ENCODE measurements at regions not wholly inside any gene's neighbourhood (a gene's known extent, or its start where the extent isn't known, plus 50 kb on each side); places are given as distances from the start of the nearest gene placed in this dataset.

DNA sequence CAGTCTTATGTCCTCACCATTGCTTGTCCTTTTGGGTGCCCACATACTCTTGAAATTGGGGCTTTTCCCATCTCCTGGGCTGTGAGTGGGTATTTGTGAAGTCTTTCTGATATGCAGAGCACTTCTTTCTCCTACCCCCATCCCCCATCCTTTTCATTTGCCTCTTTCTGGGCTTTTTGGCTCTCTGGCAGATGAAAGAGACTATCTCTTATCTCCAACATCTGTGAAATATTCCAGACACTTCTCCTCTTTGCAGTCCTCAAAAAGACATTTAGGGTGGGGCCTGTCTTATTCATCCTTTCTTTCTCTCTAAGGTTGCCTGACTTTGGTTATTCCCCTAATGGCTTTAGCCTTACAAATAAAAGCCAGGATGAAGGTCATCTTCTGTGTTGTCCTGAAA is 462.2 kb upstream of the MKI67 start:
- DNase-seq, result no peak

DNA sequence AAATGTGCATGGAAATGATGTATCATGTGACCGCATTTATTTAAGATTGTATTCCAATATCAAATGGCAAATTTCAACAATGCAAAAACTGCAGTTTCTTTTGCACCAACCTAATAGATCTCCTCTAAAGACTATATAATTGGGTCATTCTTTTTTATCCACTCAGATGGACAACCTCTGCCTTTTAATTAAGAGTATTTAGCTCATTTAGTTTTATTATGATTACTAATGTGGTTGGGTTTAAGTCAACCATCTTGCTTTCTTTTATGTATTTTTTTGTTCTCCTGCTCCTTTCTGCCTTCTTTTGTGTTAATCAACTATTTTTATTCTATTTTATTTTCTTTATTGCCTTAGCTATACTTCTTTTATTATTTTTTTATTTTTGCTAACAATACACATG is 468.5 kb upstream of the MKI67 start:
- no peak for DNase-seq

DNA sequence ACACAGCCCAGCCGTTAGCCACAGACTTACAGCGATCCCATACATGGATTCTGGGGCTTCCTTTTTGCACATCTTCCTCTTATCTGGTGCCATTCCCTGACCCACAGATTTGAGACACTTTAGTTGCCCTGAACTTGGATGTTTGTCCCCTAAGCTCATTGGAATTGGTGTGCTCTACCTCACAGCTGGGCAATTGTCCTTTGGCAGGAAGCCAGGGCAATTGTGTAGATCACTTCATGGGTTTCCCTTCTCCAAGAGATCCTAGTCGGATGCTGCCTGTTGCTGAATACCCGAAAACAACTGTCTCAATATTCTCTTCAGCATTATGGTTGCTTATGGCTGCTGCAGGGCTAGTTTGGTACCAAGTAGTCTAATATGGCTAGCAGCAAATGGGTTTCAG is 470.7 kb upstream of the MKI67 start:
- no peak for DNase-seq

- DNase-seq, result no peak
Measured at GRCh38 chr10:128599030-128599429, 472.8 kb upstream of the MKI67 start.

DNA sequence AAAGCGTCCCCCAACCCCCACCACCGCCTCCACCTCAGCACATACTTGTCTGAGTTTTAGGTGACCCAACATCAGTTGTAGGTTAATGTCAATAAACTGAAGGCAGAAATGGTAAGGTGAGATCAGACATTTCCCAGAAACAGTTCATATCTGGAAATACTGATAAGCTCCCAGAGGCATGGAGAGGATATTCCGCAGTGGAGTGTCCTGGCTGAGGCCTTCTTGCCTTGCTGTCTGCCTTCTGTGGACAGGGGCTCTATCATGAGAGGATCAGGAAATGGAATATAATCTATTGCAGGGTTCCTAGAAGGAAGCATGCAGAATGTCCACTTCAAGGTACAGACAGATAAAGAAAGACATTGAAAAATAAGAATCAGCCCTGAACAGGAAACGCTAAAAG is 473.3 kb upstream of the MKI67 start:
- no peak for DNase-seq

DNA sequence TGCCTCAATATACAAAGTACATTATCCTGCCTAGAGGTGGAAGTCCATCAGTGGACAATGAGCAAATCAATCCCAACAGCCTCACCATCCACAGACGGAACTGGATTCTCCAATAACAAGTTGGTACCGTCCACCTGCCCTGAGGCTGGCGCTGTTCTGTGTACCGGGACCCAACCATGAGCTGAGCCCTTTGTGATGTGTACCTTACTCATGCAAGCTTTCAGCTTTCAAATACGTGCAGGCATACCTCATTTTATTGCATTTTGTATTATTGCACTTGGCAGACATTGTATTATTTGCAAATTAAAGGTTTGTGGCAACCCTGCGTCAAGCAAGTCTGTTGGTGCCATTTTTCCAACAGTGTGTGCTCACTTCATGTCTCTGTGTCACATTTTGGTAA is 476.0 kb upstream of the MKI67 start:
- DNase-seq, result no peak

DNA sequence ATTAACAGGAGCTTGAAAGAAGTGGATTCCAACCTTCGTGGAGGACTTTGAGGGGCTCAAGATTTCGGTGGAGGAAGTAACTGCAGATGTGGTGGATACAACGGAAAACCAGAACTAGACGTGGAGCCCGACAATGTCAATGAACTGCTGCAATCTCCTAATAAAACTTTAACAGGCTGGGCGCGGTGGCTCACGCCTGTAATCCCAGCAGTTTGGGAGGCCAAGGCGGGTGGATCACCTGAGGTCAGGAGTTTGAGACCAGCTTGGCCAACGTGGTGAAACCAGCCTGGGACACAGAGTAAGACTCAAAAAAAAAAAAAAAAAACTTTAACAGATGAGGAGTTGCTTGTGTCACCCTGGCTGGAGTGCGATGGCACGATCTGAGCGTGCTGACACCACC is 477.8 kb upstream of the MKI67 start:
- DNase-seq, result no peak

GRCh38 chr10:128605180-128605579 is 479.0 kb upstream of the MKI67 start:
- no peak for DNase-seq

DNA sequence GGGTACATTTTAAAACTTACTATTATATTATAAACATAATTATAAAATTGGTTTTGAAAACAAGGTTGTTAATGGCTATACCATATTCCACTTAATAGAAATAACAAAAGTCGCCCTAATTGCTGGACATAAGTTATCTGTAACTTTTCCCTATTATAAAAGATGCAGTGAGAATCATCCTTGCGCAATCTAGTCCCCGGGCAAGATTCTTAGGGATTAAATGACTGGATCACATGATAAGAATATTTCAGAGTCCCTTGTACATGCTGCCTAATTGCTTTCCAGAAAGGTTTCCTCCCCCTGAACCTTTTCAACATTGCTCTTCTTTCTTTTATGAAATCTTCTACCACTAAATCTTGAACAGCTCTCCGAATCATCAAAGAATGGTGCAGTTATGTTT is 479.8 kb upstream of the MKI67 start:
- DNase-seq, result no peak

DNA sequence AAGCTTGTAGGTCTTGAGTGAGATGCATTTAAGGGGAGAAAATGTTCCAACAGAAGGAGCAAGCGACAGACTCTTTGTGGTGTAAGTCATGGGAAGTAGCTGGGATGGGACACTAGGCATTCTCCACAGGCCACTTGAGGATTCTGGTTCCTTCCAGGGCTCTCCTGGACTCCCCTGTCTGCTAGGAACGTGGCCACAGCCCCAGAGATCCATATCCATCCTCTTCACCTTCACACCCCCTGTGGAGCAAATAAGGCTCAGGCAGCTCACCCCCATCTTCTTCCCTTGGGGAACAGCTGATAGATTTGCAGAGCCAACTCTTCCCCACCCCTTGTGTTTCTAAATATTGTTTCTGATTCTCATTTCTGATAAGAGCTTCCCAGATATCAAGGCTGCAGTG is 482.6 kb upstream of the MKI67 start:
- no peak for DNase-seq

- DNase-seq, result no peak
Measured at GRCh38 chr10:128609460-128609859, 483.2 kb upstream of the MKI67 start.

- no peak for DNase-seq
Measured at GRCh38 chr10:128610113-128610512, 483.9 kb upstream of the MKI67 start.

- no peak for DNase-seq
Measured at GRCh38 chr10:128612195-128612594, 486.0 kb upstream of the MKI67 start.

DNA sequence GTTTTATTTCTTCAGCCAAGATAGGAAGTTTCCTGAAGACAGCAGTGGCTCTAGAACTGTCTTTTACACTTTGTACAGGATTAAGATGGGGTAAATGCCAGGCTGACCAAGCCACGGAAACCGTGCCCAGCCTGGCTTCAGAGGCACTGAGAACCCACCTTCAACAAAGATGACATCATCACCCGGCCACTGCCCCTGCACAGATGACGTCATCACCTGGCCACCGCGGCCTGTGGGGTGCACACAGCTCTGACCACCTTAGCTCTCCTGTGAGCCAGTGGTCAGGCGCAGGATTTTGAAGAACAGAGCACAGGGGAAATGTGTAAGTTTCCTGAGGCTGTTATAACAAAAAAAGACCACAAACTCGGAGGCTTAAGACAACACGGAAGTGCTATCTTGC is 486.4 kb upstream of the MKI67 start:
- DNase-seq, result no peak

DNA sequence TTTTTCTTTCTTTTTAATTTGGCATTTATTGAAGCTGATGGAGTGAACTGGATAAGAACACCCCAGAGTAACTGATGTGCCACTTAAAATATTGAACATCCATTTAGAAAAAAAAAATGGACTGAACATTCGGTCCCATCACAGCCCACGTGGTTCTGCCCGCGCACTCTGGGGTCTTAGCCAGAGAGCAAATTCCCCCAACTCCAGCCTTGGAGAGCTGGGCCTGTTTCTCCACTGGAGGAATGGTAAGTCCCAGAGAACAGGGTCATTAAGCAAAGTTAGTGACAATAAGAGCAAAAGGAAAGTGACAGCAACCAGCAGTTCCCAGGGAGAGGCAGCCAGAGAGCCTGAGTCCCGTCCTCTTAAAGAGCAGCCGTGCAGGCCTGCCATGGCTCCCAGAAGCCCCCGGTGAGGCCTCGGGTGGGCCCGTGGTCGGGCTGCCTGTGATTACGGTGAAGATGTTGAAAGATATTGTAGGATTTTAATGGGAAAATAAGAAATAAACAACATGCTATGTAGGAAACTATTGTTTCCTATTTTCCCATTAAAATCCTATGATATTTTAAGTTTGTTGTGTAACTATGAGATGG is 487.9 kb upstream of the MKI67 start:
- DNase-seq, result no peak

GRCh38 chr10:128614802-128615553 is 488.8 kb upstream of the MKI67 start:
- DNase-seq, result no peak

DNA sequence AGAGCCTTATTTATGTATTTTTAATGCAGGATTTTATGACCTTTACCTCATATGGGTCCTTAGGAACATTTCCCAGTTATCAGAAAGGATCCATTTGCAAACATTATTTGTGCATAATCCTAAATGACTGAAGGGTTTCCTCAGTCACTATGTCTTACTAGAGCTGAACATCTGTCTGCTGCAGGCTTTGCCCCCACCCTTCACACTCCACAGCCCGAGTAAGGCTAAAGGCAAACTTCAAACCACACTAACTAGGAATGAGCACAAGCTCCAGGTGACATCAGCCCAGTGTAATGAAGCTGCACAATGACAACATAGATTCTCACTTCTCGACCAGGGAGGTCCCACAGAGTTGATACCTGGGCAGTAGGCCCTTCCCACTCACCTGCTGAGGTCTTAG is 491.3 kb upstream of the MKI67 start:
- DNase-seq, result no peak

DNA sequence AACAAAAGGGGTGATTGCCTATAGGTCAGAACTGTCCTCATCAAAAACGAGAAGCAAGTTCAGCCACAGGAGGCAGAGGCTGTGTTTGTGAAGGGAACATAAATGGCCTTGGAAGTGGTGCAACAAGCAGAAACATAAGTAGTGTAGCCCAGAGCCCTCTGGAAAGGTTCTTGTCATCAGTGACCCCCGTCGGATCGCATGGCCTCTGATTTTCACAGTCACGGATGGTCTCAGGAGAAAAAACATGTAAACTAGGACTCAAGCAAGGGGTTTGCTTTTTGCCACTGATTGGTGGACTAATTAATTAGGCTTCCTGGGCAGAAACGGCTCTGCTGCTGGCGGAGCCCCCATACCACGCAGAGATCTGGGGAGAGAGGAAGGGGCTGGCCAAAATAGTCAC is 496.5 kb upstream of the MKI67 start:
- no peak for DNase-seq

- DNase-seq, result no peak
Measured at GRCh38 chr10:128623776-128624175, 497.6 kb upstream of the MKI67 start.

- no peak for DNase-seq
Measured at GRCh38 chr10:128624656-128625530, 498.7 kb upstream of the MKI67 start.

DNA sequence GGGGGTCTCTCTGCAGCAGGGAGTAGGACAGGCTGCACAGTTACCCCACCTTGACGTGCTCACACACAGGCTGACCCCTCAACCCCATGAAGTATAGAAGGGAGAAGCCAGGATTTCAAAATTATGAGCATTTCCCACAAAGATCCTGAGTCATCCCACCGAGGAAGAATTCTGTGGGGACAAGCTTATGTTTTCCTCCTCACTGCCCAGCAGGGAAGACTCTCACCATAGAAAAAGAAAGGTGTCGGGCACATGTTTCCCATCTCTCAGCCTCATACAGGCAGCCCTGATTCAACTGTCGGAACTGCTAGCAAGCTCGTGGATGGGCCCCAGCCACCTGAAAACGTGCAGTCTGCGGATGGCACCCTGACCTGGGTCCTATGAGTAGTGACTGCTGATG is 499.7 kb upstream of the MKI67 start:
- DNase-seq, result no peak

- no peak for DNase-seq
Measured at GRCh38 chr10:128626397-128627000, 500.3 kb upstream of the MKI67 start.

- no peak for DNase-seq
Measured at GRCh38 chr10:128627811-128628210, 501.6 kb upstream of the MKI67 start.

DNA sequence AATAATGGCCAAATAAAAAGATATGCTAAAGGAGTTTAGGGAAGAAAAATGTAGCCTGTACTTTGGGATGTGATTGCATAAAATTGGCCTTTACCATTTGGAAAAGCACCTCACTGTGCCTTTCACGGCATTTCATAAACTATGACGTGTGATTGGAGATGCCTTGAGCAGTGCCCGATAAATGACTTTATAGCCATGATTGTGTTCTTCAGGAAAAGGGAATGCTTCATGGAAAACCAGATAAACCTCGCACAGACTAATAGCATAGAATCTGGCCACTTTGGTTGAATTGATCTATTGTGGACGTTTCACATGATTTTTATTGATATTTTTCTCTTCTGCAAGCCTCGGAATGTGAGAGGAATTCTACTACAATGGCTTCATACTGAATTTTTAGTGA is 502.0 kb upstream of the MKI67 start:
- no peak for DNase-seq

Data from CD4-positive, alpha-beta T cell treated with Interleukin-4 for 1 hour (primary cell).